Duodenal mucosa (tissue), 2 donors: ENCODE measurements at regions not wholly inside any gene's neighbourhood (a gene's known extent, or its start where the extent isn't known, plus 50 kb on each side); places are given as distances from the start of the nearest gene placed in this dataset.
"Not testable (repeated sequence)": the region's sequence is repeated elsewhere in the genome, so short reads cannot be mapped to it uniquely, and the experiment has no call there.

ENCODE experiments used
- H3K27ac ChIP-seq: one replicate; pipeline ENCODE4 v1.7.0; 2013; ENCODE audit warnings: low read depth, low read length
- H3K27me3 ChIP-seq, 2 donors: one replicate each; pipeline ENCODE4 v1.7.0; 2013; ENCODE audit warnings: low read length in 2 of 2, control low read depth in 1 of 2; ENCODE audit not compliant: insufficient read depth in 2 of 2, control insufficient read depth in 1 of 2
- H3K36me3 ChIP-seq, 2 donors: one replicate each; pipeline ENCODE4 v1.7.0; 2013; ENCODE audit warnings: low read length in 2 of 2, control low read depth in 1 of 2; ENCODE audit not compliant: insufficient read depth in 2 of 2, control insufficient read depth in 1 of 2
- H3K4me1 ChIP-seq, 2 donors: one replicate each; pipeline ENCODE4 v1.7.0; 2013; ENCODE audit warnings: low read length in 2 of 2, control low read depth in 1 of 2; ENCODE audit not compliant: insufficient read depth in 2 of 2, control insufficient read depth in 1 of 2
- H3K4me3 ChIP-seq, 2 donors: one replicate each; pipeline ENCODE4 v1.7.0; 2013; ENCODE audit warnings: low read length in 2 of 2, low read depth in 1 of 2
- H3K9ac ChIP-seq, 2 donors: one replicate each; pipeline ENCODE4 v1.7.0; 2013; ENCODE audit warnings: low read length in 2 of 2, low read depth in 1 of 2
- H3K9me3 ChIP-seq, 2 donors: one replicate each; pipeline ENCODE4 v1.7.0; 2013; ENCODE audit warnings: low read length in 2 of 2, control low read depth in 1 of 2; ENCODE audit not compliant: control insufficient read depth in 1 of 2

- no peak overlapping the region for H3K9ac ChIP-seq
Observed at GRCh38 chr6:119957195-119957594, 607.6 kb upstream of the MAN1A1 start.

DNA sequence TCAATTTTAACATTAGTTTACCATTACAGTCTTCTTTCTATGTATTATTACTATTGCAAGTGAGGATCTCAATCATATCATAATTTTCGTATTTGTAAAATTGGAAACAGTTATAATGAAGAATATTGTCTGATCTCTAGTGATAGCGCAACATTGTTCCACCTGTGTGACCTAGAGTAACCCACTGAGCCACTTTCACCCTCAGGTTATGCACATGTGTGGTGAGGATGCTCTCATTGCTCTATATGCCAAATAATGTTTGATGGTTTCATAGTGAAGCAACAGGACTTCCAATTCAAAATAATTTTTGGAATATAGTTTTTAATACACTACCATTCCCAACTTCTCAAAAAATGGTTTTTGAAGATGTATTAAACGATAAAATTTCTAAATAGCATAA lies 603.1 kb upstream of the MAN1A1 start:
- no peaks in the 10 kb centered on the region for H3K36me3 ChIP-seq
- H3K27me3 ChIP-seq = no peaks in the 10 kb centered on the region
- H3K9ac ChIP-seq = no peak overlapping the region
- H3K27ac ChIP-seq = no peak overlapping the region
- no peaks in the 10 kb centered on the region for H3K4me1 ChIP-seq
- H3K4me3 ChIP-seq = no peak overlapping the region
- H3K9me3 ChIP-seq = no peaks in the 10 kb centered on the region

More at GRCh38 chr6:119957195-119957594, 607.6 kb upstream of the MAN1A1 start:
- no peak overlapping the region for H3K27ac ChIP-seq
- no peaks in the 10 kb centered on the region for H3K9me3 ChIP-seq
- H3K4me1 ChIP-seq = no peaks in the 10 kb centered on the region
- no peaks in the 10 kb centered on the region for H3K36me3 ChIP-seq
- H3K4me3 ChIP-seq = no peak overlapping the region
- H3K27me3 ChIP-seq = no peaks in the 10 kb centered on the region

DNA sequence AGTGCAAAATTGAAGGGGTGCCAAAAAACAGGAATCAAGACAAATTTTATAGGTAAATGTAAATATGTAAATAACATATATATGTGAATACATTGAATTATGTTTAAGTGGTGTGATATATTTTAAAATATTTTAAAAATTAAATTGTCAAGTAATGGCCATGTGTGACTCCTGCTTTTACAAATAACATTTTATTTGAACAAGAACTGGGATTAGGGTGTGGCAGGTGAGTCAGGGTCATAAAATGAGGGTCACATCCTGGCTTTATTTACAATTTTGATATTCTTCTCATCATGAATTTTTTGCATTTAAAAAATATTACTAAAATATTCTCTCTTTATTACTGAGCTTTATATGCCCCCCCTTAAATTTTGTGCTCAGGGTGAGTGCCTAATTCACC lies 601.1 kb upstream of the MAN1A1 start:
- Histone ChIP-seq H3K9ac (no peak overlapping the region), H3K36me3 (no peaks in the 10 kb centered on the region), H3K27me3 (no peaks in the 10 kb centered on the region), H3K27ac (no peak overlapping the region), H3K9me3 (no peaks in the 10 kb centered on the region), H3K4me3 (no peak overlapping the region), H3K4me1 (no peaks in the 10 kb centered on the region)

DNA sequence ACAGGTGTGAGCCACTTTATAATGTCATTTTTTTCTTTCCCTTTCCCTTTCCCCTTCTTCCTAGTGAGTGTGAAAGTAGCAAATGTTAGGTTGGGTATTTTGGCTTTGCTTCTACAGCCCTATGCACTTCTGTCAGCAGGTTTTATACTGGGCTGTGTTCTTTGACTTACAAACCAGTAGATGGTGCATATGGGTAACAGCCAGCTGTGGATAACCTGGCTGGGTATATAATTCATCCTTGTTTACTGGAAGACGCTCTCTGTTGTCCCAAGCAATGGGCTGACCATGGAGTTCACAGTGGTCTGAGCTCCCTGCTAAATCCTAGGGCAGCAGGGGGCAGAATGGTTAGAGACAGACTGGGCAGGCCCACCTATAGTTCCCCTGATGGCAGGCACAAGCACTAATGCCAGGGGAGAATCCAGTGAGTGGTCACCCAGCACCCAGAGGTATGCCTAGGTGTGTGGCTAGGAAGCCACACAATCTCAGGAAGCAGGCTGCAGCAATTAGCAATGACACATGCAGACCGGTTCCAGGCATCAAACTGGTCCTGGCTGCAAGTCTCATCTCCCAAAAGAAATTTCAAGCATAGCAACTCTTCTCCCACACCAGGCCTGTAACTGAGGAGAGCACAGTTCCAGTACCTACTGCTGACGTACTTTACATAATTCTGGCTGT lies 592.7 kb upstream of the MAN1A1 start:
- Histone ChIP-seq H3K9me3 (no peaks in the 10 kb centered on the region), H3K27me3 (no peaks in the 10 kb centered on the region), H3K4me3 (no peak overlapping the region), H3K9ac (no peak overlapping the region), H3K4me1 (no peaks in the 10 kb centered on the region), H3K27ac (no peak overlapping the region), H3K36me3 (no peaks in the 10 kb centered on the region)

DNA sequence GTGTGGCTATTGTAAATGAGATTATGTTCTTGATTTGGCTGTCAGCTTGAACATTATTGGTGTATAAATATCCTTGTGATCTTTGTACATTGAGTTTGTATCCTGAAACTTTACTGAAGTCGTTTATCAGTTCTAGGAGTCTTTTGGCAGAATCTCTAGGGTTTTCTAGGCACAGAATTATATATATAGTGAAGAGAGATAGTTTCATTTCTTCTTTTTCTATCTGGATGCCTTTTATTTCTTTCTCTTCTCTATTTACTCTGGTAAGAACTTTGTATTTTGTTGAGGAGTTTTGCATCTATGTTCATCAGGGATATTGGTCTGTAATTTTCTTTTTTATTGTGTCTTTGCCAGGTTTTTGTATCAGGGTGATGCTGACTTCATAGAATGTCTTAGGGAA lies 589.2 kb upstream of the MAN1A1 start:
- Histone ChIP-seq H3K27me3 (no peaks in the 10 kb centered on the region), H3K9me3 (no peaks in the 10 kb centered on the region), H3K9ac (no peak overlapping the region), H3K36me3 (no peaks in the 10 kb centered on the region), H3K4me3 (no peak overlapping the region), H3K27ac (no peak overlapping the region), H3K4me1 (no peaks in the 10 kb centered on the region)

GRCh38 chr6:119934816-119935215 lies 585.3 kb upstream of the MAN1A1 start:
- Histone ChIP-seq H3K27ac (no peak overlapping the region), H3K4me3 (no peak overlapping the region), H3K9ac (no peak overlapping the region), H3K27me3 (no peaks in the 10 kb centered on the region), H3K4me1 (no peaks in the 10 kb centered on the region), H3K9me3 (no peaks in the 10 kb centered on the region), H3K36me3 (no peaks in the 10 kb centered on the region)

GRCh38 chr6:119929121-119929520 lies 579.6 kb upstream of the MAN1A1 start:
- peaks cover 7 to 8% of the 10 kb centered on the region in 2 donors for H3K9me3 ChIP-seq
- H3K27me3 ChIP-seq = no peaks in the 10 kb centered on the region
- no peaks in the 10 kb centered on the region for H3K36me3 ChIP-seq

DNA sequence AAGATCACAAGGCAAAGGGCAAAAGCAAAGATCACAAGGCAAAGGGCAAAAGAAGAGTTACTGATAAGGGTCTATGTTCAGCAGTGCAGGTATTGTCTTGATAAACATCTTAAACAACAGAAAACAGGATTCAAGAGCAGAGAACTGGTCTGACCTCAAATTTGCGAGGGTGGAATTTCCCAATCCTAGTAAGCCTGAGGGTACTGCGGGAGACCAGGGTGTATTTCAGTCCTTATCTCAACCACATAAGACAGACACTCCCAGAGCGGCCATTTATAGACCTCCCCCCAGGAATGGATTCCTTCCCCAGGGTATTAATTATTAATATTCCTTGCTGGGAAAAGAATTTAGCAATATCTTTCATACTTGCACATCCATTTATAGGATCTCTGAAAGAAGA lies 575.3 kb upstream of the MAN1A1 start:
- not testable (repeated sequence) for H3K27me3 ChIP-seq, H3K9ac ChIP-seq, H3K36me3 ChIP-seq, H3K4me3 ChIP-seq, H3K27ac ChIP-seq, H3K4me1 ChIP-seq
- peaks cover 18 to 20% of the 10 kb centered on the region in 2 donors for H3K9me3 ChIP-seq

More at GRCh38 chr6:119929121-119929520, 579.6 kb upstream of the MAN1A1 start:
- Histone ChIP-seq H3K4me3 (no peak overlapping the region), H3K4me1 (no peaks in the 10 kb centered on the region), H3K9ac (no peak overlapping the region), H3K27ac (no peak overlapping the region)

DNA sequence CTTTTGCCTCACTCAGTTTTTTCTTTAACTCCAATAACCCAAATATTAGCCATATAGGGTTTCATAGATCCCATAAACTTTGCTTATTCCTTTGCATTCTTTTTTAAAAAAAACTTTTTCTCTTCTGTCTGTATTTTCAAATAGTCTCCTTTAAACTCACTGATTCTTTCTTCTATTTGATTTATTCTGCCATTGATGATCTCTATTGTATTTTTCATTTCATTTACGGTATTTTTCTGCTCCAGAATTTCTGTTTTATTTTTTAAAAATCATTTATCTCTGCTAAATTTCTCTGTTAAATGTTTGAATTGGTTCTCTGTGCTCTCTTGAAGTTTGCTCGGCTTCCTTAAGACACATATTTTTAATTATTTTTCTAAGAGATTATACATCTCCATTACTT lies 573.3 kb upstream of the MAN1A1 start:
- Histone ChIP-seq H3K4me1 (no peaks in the 10 kb centered on the region), H3K36me3 (no peaks in the 10 kb centered on the region), H3K9me3 (peaks cover 18 to 20% of the 10 kb centered on the region in 2 donors), H3K4me3 (no peak overlapping the region), H3K9ac (no peak overlapping the region), H3K27ac (no peak overlapping the region), H3K27me3 (no peaks in the 10 kb centered on the region)

GRCh38 chr6:119921491-119922010 lies 572.0 kb upstream of the MAN1A1 start:
- Histone ChIP-seq H3K27me3 (no peaks in the 10 kb centered on the region), H3K27ac (no peak overlapping the region), H3K36me3 (no peaks in the 10 kb centered on the region), H3K9me3 (peaks cover 18 to 20% of the 10 kb centered on the region in 2 donors), H3K9ac (no peak overlapping the region), H3K4me1 (no peaks in the 10 kb centered on the region), H3K4me3 (no peak overlapping the region)
